CD4-positive, CD25-positive, alpha-beta regulatory T cell (primary cell): ENCODE measurements at regions not wholly inside any gene's neighbourhood (a gene's known extent, or its start where the extent isn't known, plus 50 kb on each side); places are given as distances from the start of the nearest gene placed in this dataset.
"Not testable (repeated sequence)": the region's sequence is repeated elsewhere in the genome, so short reads cannot be mapped to it uniquely, and the experiment has no call there.

Experiments
- ATAC-seq, 2 donors: fragments of 150-1000 bp; cut with Tn5 transposase; one replicate each; pipeline ENCODE4 v1.10.0; 2021; ENCODE audit warnings: low read depth in 2 of 2, moderate number of reproducible peaks in 2 of 2, moderate library complexity in 1 of 2
- DNase-seq, 3 donors: peaks; one replicate each; pipeline versions ENCODE4 v3.0.0 to v3.0.0-alpha.2; 2012 to 2022; ENCODE audit warnings: mixed read lengths in 1 of 3
- H3K27ac ChIP-seq: one replicate; pipeline ENCODE4 v1.7.0; 2013; ENCODE audit warnings: mild to moderate bottlenecking, low read length; ENCODE audit not compliant: insufficient read depth, poor library complexity, severe bottlenecking
- H3K27me3 ChIP-seq: one replicate; pipeline ENCODE4 v1.7.0; 2013; ENCODE audit warnings: low read length; ENCODE audit not compliant: control insufficient read depth, insufficient read depth
- H3K36me3 ChIP-seq: one replicate; pipeline ENCODE4 v1.7.0; 2013; ENCODE audit warnings: mild to moderate bottlenecking, low read length, moderate library complexity; ENCODE audit not compliant: control insufficient read depth, insufficient read depth
- H3K4me1 ChIP-seq: 2 replicates; pipeline ENCODE4 v1.7.0; 2013; ENCODE audit warnings: mild to moderate bottlenecking, low read length; ENCODE audit not compliant: insufficient read depth, control insufficient read depth, poor library complexity, severe bottlenecking
- H3K4me3 ChIP-seq: one replicate; pipeline ENCODE4 v1.7.0; 2013; ENCODE audit warnings: low read depth, mild to moderate bottlenecking, low read length, moderate library complexity
- H3K9me3 ChIP-seq, 2 experiments: 1 replicate in 1 of 2; 2 replicates in 1 of 2; pipeline ENCODE4 v1.7.0; 2013; ENCODE audit warnings: low read length in 2 of 2, mild to moderate bottlenecking in 1 of 2, moderate library complexity in 1 of 2; ENCODE audit not compliant: control insufficient read depth in 2 of 2
- H3K27ac Mint-ChIP-seq, 3 donors: one replicate each; pipeline ENCODE4 v1.8.0; 2020 to 2022; ENCODE audit warnings: mild to moderate bottlenecking in 3 of 3, mixed read lengths in 3 of 3, moderate library complexity in 2 of 3
- H3K27me3 Mint-ChIP-seq: one replicate; pipeline ENCODE4 v1.8.0; 2022; ENCODE audit warnings: mild to moderate bottlenecking, mixed read lengths
- H3K36me3 Mint-ChIP-seq: one replicate; pipeline ENCODE4 v1.8.0; 2020; ENCODE audit warnings: mixed read lengths
- H3K4me1 Mint-ChIP-seq, 4 donors: one replicate each; pipeline ENCODE4 v1.8.0; 2020 to 2022; ENCODE audit warnings: mixed read lengths in 4 of 4, mild to moderate bottlenecking in 1 of 4
- H3K4me3 Mint-ChIP-seq, 4 donors: one replicate each; pipeline ENCODE4 v1.8.0; 2020 to 2022; ENCODE audit warnings: mild to moderate bottlenecking in 4 of 4, mixed read lengths in 4 of 4, moderate library complexity in 3 of 4
- H3K9me3 Mint-ChIP-seq, 7 donors: one replicate each; pipeline ENCODE4 v1.8.0; 2020 to 2022; ENCODE audit warnings: mixed read lengths in 7 of 7, mild to moderate bottlenecking in 3 of 7, moderate library complexity in 2 of 7

- Histone ChIP-seq H3K27me3 (no peaks in the 10 kb centered on the region), H3K4me1 (no peaks in the 10 kb centered on the region), H3K36me3 (no peaks in the 10 kb centered on the region), H3K9me3 (no peaks in the 10 kb centered on the region), H3K27ac (no peak overlapping the region), H3K4me3 (no peak overlapping the region)
- no peak overlapping the region for H3K4me3 Mint-ChIP-seq
- H3K4me1 Mint-ChIP-seq = no peaks in the 10 kb centered on the region
- DNase-seq = no peak
- peak overlapping the region in 1 of 3 donors; percentile 15 for H3K27ac Mint-ChIP-seq
- ATAC-seq = no peak
- H3K27me3 Mint-ChIP-seq = no peaks in the 10 kb centered on the region
- H3K9me3 Mint-ChIP-seq = peaks cover 0 to 8% (median 0%) of the 10 kb centered on the region in 7 donors
- H3K36me3 Mint-ChIP-seq = no peaks in the 10 kb centered on the region
These were observed 129.7 kb upstream of the PDE4D start for GRCh38 chr5:60023255-60023654.

GRCh38 chr5:60020457-60020856 lies 126.9 kb upstream of the PDE4D start:
- Histone ChIP-seq H3K27ac (no peak overlapping the region), H3K4me3 (no peak overlapping the region), H3K36me3 (no peaks in the 10 kb centered on the region), H3K27me3 (no peaks in the 10 kb centered on the region), H3K4me1 (no peaks in the 10 kb centered on the region), H3K9me3 (no peaks in the 10 kb centered on the region)
- Mint-ChIP-seq H3K27ac (no peak overlapping the region), H3K27me3 (no peaks in the 10 kb centered on the region), H3K9me3 (peaks cover 0 to 9% (median 1%) of the 10 kb centered on the region in 7 donors), H3K36me3 (no peaks in the 10 kb centered on the region), H3K4me3 (no peak overlapping the region), H3K4me1 (no peaks in the 10 kb centered on the region)
- DNase-seq (no peak), ATAC-seq (no peak)

- not testable (repeated sequence) for H3K27me3 ChIP-seq, DNase-seq, H3K27me3 Mint-ChIP-seq, H3K4me3 ChIP-seq, H3K36me3 ChIP-seq, H3K27ac Mint-ChIP-seq, H3K9me3 ChIP-seq, H3K27ac ChIP-seq, H3K4me1 ChIP-seq, H3K36me3 Mint-ChIP-seq, H3K4me1 Mint-ChIP-seq, ATAC-seq, H3K4me3 Mint-ChIP-seq
- H3K9me3 Mint-ChIP-seq = peaks cover 0 to 11% (median 1%) of the 10 kb centered on the region in 7 donors
These were observed 125.4 kb upstream of the PDE4D start for GRCh38 chr5:60018960-60019359.

- H3K4me1 ChIP-seq = no peaks in the 10 kb centered on the region
- DNase-seq (no peak), ATAC-seq (no peak)
- no peak overlapping the region for H3K4me3 ChIP-seq
- H3K9me3 Mint-ChIP-seq = peaks cover 0 to 8% (median 2%) of the 10 kb centered on the region in 7 donors
- H3K27me3 ChIP-seq = no peaks in the 10 kb centered on the region
- H3K27ac Mint-ChIP-seq = no peak overlapping the region
- H3K27me3 Mint-ChIP-seq = no peaks in the 10 kb centered on the region
- no peaks in the 10 kb centered on the region for H3K9me3 ChIP-seq
- H3K36me3 ChIP-seq = no peaks in the 10 kb centered on the region
- H3K36me3 Mint-ChIP-seq = no peaks in the 10 kb centered on the region
- H3K27ac ChIP-seq = no peak overlapping the region
- H3K4me1 Mint-ChIP-seq = no peaks in the 10 kb centered on the region
- no peak overlapping the region for H3K4me3 Mint-ChIP-seq
These were observed 124.6 kb upstream of the PDE4D start for GRCh38 chr5:60018091-60018490.

GRCh38 chr5:60014331-60014730 lies 120.8 kb upstream of the PDE4D start:
- H3K9me3 Mint-ChIP-seq = peaks cover 0 to 11% (median 2%) of the 10 kb centered on the region in 7 donors
- no peaks in the 10 kb centered on the region for H3K4me1 Mint-ChIP-seq
- H3K27me3 Mint-ChIP-seq = no peaks in the 10 kb centered on the region
- H3K27ac Mint-ChIP-seq = no peak overlapping the region
- DNase-seq (no peak), ATAC-seq (no peak)
- H3K4me3 Mint-ChIP-seq = no peak overlapping the region
- Histone ChIP-seq H3K36me3 (no peaks in the 10 kb centered on the region), H3K4me1 (no peaks in the 10 kb centered on the region), H3K4me3 (no peak overlapping the region), H3K27me3 (no peaks in the 10 kb centered on the region), H3K27ac (no peak overlapping the region), H3K9me3 (no peaks in the 10 kb centered on the region)
- H3K36me3 Mint-ChIP-seq = no peaks in the 10 kb centered on the region

GRCh38 chr5:60010853-60011252 lies 117.3 kb upstream of the PDE4D start:
- no peaks in the 10 kb centered on the region for H3K27me3 Mint-ChIP-seq
- Histone ChIP-seq H3K9me3 (no peaks in the 10 kb centered on the region), H3K27me3 (no peaks in the 10 kb centered on the region), H3K4me3 (no peak overlapping the region), H3K27ac (no peak overlapping the region), H3K4me1 (no peaks in the 10 kb centered on the region), H3K36me3 (no peaks in the 10 kb centered on the region)
- H3K4me1 Mint-ChIP-seq = no peaks in the 10 kb centered on the region
- peaks cover 0 to 8% (median 2%) of the 10 kb centered on the region in 7 donors for H3K9me3 Mint-ChIP-seq
- no peak for DNase-seq
- H3K27ac Mint-ChIP-seq = no peak overlapping the region
- no peak for ATAC-seq
- H3K36me3 Mint-ChIP-seq = no peaks in the 10 kb centered on the region
- H3K4me3 Mint-ChIP-seq = no peak overlapping the region

- no peaks in the 10 kb centered on the region for H3K36me3 ChIP-seq
- no peaks in the 10 kb centered on the region for H3K4me1 ChIP-seq
- Mint-ChIP-seq H3K4me3 (no peak overlapping the region), H3K27ac (no peak overlapping the region), H3K36me3 (no peaks in the 10 kb centered on the region), H3K4me1 (no peaks in the 10 kb centered on the region), H3K27me3 (no peaks in the 10 kb centered on the region), H3K9me3 (peaks cover 0 to 8% (median 2%) of the 10 kb centered on the region in 7 donors)
- no peaks in the 10 kb centered on the region for H3K9me3 ChIP-seq
- H3K4me3 ChIP-seq = no peak overlapping the region
- no peak for ATAC-seq
- H3K27me3 ChIP-seq = no peaks in the 10 kb centered on the region
- H3K27ac ChIP-seq = no peak overlapping the region
- DNase-seq = no peak
These were observed 116.8 kb upstream of the PDE4D start for GRCh38 chr5:60010328-60010727.

GRCh38 chr5:60007729-60008128 lies 114.2 kb upstream of the PDE4D start:
- peaks cover 0 to 5% (median 2%) of the 10 kb centered on the region in 7 donors for H3K9me3 Mint-ChIP-seq
- no peaks in the 10 kb centered on the region for H3K27me3 Mint-ChIP-seq

More at GRCh38 chr5:60007729-60008128, 114.2 kb upstream of the PDE4D start:
- Mint-ChIP-seq H3K36me3 (no peaks in the 10 kb centered on the region), H3K4me3 (no peak overlapping the region), H3K4me1 (no peaks in the 10 kb centered on the region), H3K27ac (no peak overlapping the region)
- Histone ChIP-seq H3K4me3 (no peak overlapping the region), H3K9me3 (no peaks in the 10 kb centered on the region), H3K4me1 (no peaks in the 10 kb centered on the region), H3K27ac (no peak overlapping the region), H3K27me3 (no peaks in the 10 kb centered on the region), H3K36me3 (no peaks in the 10 kb centered on the region)
- ATAC-seq = no peak
- DNase-seq = no peak
